Embryonic facial prominence (tissue), 1 donor: ENCODE measurements at regions not wholly inside any gene's neighbourhood (a gene's known extent, or its start where the extent isn't known, plus 50 kb on each side); places are given as distances from the start of the nearest gene placed in this dataset.
"Not testable (repeated sequence)": the region's sequence is repeated elsewhere in the genome, so short reads cannot be mapped to it uniquely, and the experiment has no call there.

Experiments used
- DNase-seq: peaks from one replicate; pipeline ENCODE4 v3.0.0-alpha.2; 2016; ENCODE audit errors: extremely low spot score

GRCh38 chr2:196486146-196486545, 153.4 kb upstream of the CCDC150 start:
- DNase-seq = no peak

- no peak for DNase-seq
Observed at GRCh38 chr2:196487417-196487816, 152.1 kb upstream of the CCDC150 start.

- no peak for DNase-seq
Observed at GRCh38 chr2:196489371-196489770, 150.1 kb upstream of the CCDC150 start.

- DNase-seq = no peak
Observed at GRCh38 chr2:196492946-196493345, 146.6 kb upstream of the CCDC150 start.

GRCh38 chr2:196498962-196499361, 140.6 kb upstream of the CCDC150 start:
- DNase-seq = no peak

GRCh38 chr2:196499686-196500085, 139.8 kb upstream of the CCDC150 start:
- no peak for DNase-seq

- no peak for DNase-seq
Observed at GRCh38 chr2:196500686-196501431, 138.7 kb upstream of the CCDC150 start.

- no peak for DNase-seq
Observed at GRCh38 chr2:196501836-196502235, 137.7 kb upstream of the CCDC150 start.

- DNase-seq = peak; percentile 26
Observed at GRCh38 chr2:196502386-196502785, 137.1 kb upstream of the CCDC150 start.

- DNase-seq = no peak
Observed at GRCh38 chr2:196503398-196503797, 136.1 kb upstream of the CCDC150 start.

GRCh38 chr2:196504788-196505187, 134.7 kb upstream of the CCDC150 start:
- no peak for DNase-seq

- no peak for DNase-seq
Observed at GRCh38 chr2:196510246-196510645, 129.3 kb upstream of the CCDC150 start.

GRCh38 chr2:196511258-196512168, 128.0 kb upstream of the CCDC150 start:
- DNase-seq = no peak

- no peak for DNase-seq
Observed at GRCh38 chr2:196513796-196514526, 125.6 kb upstream of the CCDC150 start.

- DNase-seq = no peak
Observed at GRCh38 chr2:196514641-196515040, 124.9 kb upstream of the CCDC150 start.

GRCh38 chr2:196515051-196515450, 124.5 kb upstream of the CCDC150 start:
- no peak for DNase-seq

GRCh38 chr2:196515608-196516007, 123.9 kb upstream of the CCDC150 start:
- DNase-seq = no peak

- DNase-seq = no peak
Observed at GRCh38 chr2:196516564-196516963, 123.0 kb upstream of the CCDC150 start.

- no peak for DNase-seq
Observed at GRCh38 chr2:196520605-196521004, 118.9 kb upstream of the CCDC150 start.

- not testable (repeated sequence) for DNase-seq
Observed at GRCh38 chr2:196526981-196527725, 112.4 kb upstream of the CCDC150 start.

GRCh38 chr2:196528486-196529223, 110.9 kb upstream of the CCDC150 start:
- DNase-seq = no peak
